Loucy (cell line): ENCODE measurements at regions not wholly inside any gene's neighbourhood (a gene's known extent, or its start where the extent isn't known, plus 50 kb on each side); places are given as distances from the start of the nearest gene placed in this dataset.
A peak's percentile ranks its signal among the peaks of the same experiment; 100 is the strongest.

Source experiments
- EZH2phosphoT487 ChIP-seq: fragments of 200-600 bp; IDR thresholded peaks from 2 replicates; pipeline ENCODE4 v1.6.1; 2018; ENCODE audit warnings: antibody characterized with exemption, mild to moderate bottlenecking, moderate library complexity, borderline replicate concordance
- TF ChIP-seq, protein P1 (sequence below): fragments of 200-600 bp; sonication (generic); conservative IDR thresholded peaks from 2 replicates; pipeline ENCODE4 v1.5.1; 2014; ENCODE audit warnings: mild to moderate bottlenecking, antibody characterized with exemption, low read length

DNA sequence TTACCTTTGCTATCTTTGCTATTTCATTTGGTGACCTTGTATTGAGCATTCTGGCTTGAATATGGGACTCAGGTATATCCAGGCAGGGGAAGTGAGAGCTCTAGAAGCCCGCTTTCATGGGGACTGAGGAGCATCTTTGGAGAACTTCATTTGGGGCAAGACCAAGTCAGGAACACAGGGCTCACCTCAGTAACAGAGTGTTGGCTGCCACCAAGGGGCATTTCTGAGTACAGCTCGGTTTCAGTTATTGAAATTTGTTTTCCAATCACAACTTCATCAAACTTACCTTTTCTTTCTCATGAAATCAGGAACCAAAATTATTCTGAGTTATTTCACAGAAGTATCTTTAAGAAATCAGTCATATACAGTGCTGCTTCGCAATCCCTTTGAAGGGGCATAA lies 337.2 kb downstream of the C7orf25 start:
- TF ChIP-seq, protein P1, sequence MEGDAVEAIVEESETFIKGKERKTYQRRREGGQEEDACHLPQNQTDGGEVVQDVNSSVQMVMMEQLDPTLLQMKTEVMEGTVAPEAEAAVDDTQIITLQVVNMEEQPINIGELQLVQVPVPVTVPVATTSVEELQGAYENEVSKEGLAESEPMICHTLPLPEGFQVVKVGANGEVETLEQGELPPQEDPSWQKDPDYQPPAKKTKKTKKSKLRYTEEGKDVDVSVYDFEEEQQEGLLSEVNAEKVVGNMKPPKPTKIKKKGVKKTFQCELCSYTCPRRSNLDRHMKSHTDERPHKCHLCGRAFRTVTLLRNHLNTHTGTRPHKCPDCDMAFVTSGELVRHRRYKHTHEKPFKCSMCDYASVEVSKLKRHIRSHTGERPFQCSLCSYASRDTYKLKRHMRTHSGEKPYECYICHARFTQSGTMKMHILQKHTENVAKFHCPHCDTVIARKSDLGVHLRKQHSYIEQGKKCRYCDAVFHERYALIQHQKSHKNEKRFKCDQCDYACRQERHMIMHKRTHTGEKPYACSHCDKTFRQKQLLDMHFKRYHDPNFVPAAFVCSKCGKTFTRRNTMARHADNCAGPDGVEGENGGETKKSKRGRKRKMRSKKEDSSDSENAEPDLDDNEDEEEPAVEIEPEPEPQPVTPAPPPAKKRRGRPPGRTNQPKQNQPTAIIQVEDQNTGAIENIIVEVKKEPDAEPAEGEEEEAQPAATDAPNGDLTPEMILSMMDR: peak; percentile 53
- TF ChIP-seq EZH2phosphoT487: no peak
